ENCODE measurements at regions not wholly inside any gene's neighbourhood (a gene's known extent, or its start where the extent isn't known, plus 50 kb on each side); places are given as distances from the start of the nearest gene placed in this dataset.
A peak's percentile ranks its signal among the peaks of the same experiment; 100 is the strongest.

- no peak overlapping the region for H3K4me3 ChIP-seq
- no peak for ATAC-seq (replicated peaks in 6 of 8)
- no peak overlapping the region for H3K27ac ChIP-seq
- H3K4me1 ChIP-seq (replicated peaks in 1 of 2): peaks cover 14 to 17% of the 10 kb centered on the region in 2 donors
- in situ Hi-C loops (cut with MboI; ENCODE audit: low pct_unique_long_range_greater_than_20kb in 2 of 9, low sequenced_read_pairs in 9 of 9, unreplicated experiment in 9 of 9): loop anchor here in 7 of 9 experiments (10.0 to 25.0 kb wide), 4 partner anchors 143 to 543 kb away; partner anchors contain the start of gene CHRNB4 (in 1 of the 7)
- 40 to 100% (median 80%) methylated on average over 1 to 5 of the region's 5 CpGs; no CpG with 5 or more reads in 3 of the 10 experiments for WGBS, 10 experiments
Measured at GRCh38 chr15:79180318-79180717, 89.7 kb upstream of the RASGRF1 start.

- Histone ChIP-seq H3K4me3 (no peak overlapping the region), H3K4me1 (replicated peaks in 1 of 2) (peaks cover 14 to 17% of the 10 kb centered on the region in 2 donors), H3K27ac (peak overlapping the region; percentile 67 to 80)
- in situ Hi-C loops (cut with MboI; ENCODE audit: low pct_unique_long_range_greater_than_20kb in 2 of 9, low sequenced_read_pairs in 9 of 9, unreplicated experiment in 9 of 9): loop anchor here in 7 of 9 experiments (5.0 to 25.0 kb wide), 4 partner anchors 142 to 542 kb away; partner anchors contain the start of gene CHRNB4 (in 1 of the 7)
- ATAC-seq (replicated peaks in 6 of 8): no peak
- WGBS, 10 experiments: 34 to 93% (median 72%) methylated on average over 2 to 5 of the region's 5 CpGs; no CpG with 5 or more reads in 4 of the 10 experiments
Measured at GRCh38 chr15:79179597-79179996, 89.0 kb upstream of the RASGRF1 start.

- H3K27ac ChIP-seq: peak overlapping the region; percentile 67 to 80
- no peak overlapping the region for H3K4me3 ChIP-seq
- H3K4me1 ChIP-seq (replicated peaks in 1 of 2): peaks cover 14 to 17% of the 10 kb centered on the region in 2 donors
- WGBS, 10 experiments: 45 to 100% (median 61%) methylated on average over 1 to 11 of the region's 14 CpGs; no CpG with 5 or more reads in 1 of the 10 experiments
- in situ Hi-C loops (cut with MboI; ENCODE audit: low pct_unique_long_range_greater_than_20kb in 2 of 9, low sequenced_read_pairs in 9 of 9, unreplicated experiment in 9 of 9): loop anchor here in 7 of 9 experiments (5.0 to 25.0 kb wide), 4 partner anchors 142 to 542 kb away; partner anchors contain the start of gene CHRNB4 (in 1 of the 7)
- peak in 6 of 8 experiments; percentile 48 to 99 (median 99) for ATAC-seq (replicated peaks in 6 of 8)
Measured at GRCh38 chr15:79179108-79179561, 88.6 kb upstream of the RASGRF1 start.

GRCh38 chr15:79178594-79178993, 88.0 kb upstream of the RASGRF1 start:
- ATAC-seq (replicated peaks in 6 of 8): peak in 5 of 8 experiments; percentile 36 to 65 (median 52)
- H3K4me1 ChIP-seq (replicated peaks in 1 of 2): peaks cover 14 to 17% of the 10 kb centered on the region in 2 donors
- H3K4me3 ChIP-seq: no peak overlapping the region
- WGBS, 10 experiments: 10 to 85% (median 61%) methylated on average over 1 to 6 of the region's 9 CpGs; no CpG with 5 or more reads in 1 of the 10 experiments
- peak overlapping the region; percentile 67 to 80 for H3K27ac ChIP-seq
- in situ Hi-C loops (cut with MboI; ENCODE audit: low pct_unique_long_range_greater_than_20kb in 2 of 9, low sequenced_read_pairs in 9 of 9, unreplicated experiment in 9 of 9): loop anchor here in 7 of 9 experiments (5.0 to 25.0 kb wide), 4 partner anchors 141 to 541 kb away; partner anchors contain the start of gene CHRNB4 (in 1 of the 7)

GRCh38 chr15:79176151-79176550, 85.6 kb upstream of the RASGRF1 start:
- Histone ChIP-seq H3K4me3 (no peak overlapping the region), H3K27ac (no peak overlapping the region), H3K4me1 (replicated peaks in 1 of 2) (peaks cover 32 to 34% of the 10 kb centered on the region in 2 donors)
- 50 to 83% methylated on average over 1 of the region's 1 CpG; no CpG with 5 or more reads in 8 of the 10 experiments for WGBS, 10 experiments
- in situ Hi-C loops (cut with MboI; ENCODE audit: low pct_unique_long_range_greater_than_20kb in 2 of 9, low sequenced_read_pairs in 9 of 9, unreplicated experiment in 9 of 9): loop anchor here in 7 of 9 experiments (5.0 to 25.0 kb wide), 4 partner anchors 139 to 539 kb away; partner anchors contain the start of gene CHRNB4 (in 1 of the 7)
- ATAC-seq (replicated peaks in 6 of 8): no peak

- H3K4me3 ChIP-seq: no peak overlapping the region
- H3K27ac ChIP-seq: no peak overlapping the region
- peaks cover 35 to 41% of the 10 kb centered on the region in 2 donors for H3K4me1 ChIP-seq (replicated peaks in 1 of 2)
- WGBS, 10 experiments: 38 to 87% (median 65%) methylated on average over 1 to 7 of the region's 10 CpGs; no CpG with 5 or more reads in 2 of the 10 experiments
- in situ Hi-C loops (cut with MboI; ENCODE audit: low pct_unique_long_range_greater_than_20kb in 2 of 9, low sequenced_read_pairs in 9 of 9, unreplicated experiment in 9 of 9): no loop called here
- no peak for ATAC-seq (replicated peaks in 6 of 8)
Measured at GRCh38 chr15:79172801-79173460, 82.4 kb upstream of the RASGRF1 start.

GRCh38 chr15:79172032-79172481, 81.5 kb upstream of the RASGRF1 start:
- peak in 2 of 8 experiments; percentile 7 to 49 for ATAC-seq (replicated peaks in 6 of 8)
- no peak overlapping the region for H3K4me3 ChIP-seq
- peaks cover 35 to 41% of the 10 kb centered on the region in 2 donors for H3K4me1 ChIP-seq (replicated peaks in 1 of 2)
- WGBS, 10 experiments: 0 to 81% (median 55%) methylated on average over 1 to 6 of the region's 7 CpGs; no CpG with 5 or more reads in 2 of the 10 experiments
- in situ Hi-C loops (cut with MboI; ENCODE audit: low pct_unique_long_range_greater_than_20kb in 2 of 9, low sequenced_read_pairs in 9 of 9, unreplicated experiment in 9 of 9): no loop called here
- H3K27ac ChIP-seq: no peak overlapping the region

- H3K27ac ChIP-seq: peak overlapping the region in 1 of 2 donors; percentile 24
- peaks cover 35 to 41% of the 10 kb centered on the region in 2 donors for H3K4me1 ChIP-seq (replicated peaks in 1 of 2)
- in situ Hi-C loops (cut with MboI; ENCODE audit: low pct_unique_long_range_greater_than_20kb in 2 of 9, low sequenced_read_pairs in 9 of 9, unreplicated experiment in 9 of 9): no loop called here
- H3K4me3 ChIP-seq: no peak overlapping the region
- 14 to 83% (median 65%) methylated on average over 1 to 8 of the region's 11 CpGs; no CpG with 5 or more reads in 3 of the 10 experiments for WGBS, 10 experiments
- peak in 5 of 8 experiments; percentile 6 to 42 (median 18) for ATAC-seq (replicated peaks in 6 of 8)
Measured at GRCh38 chr15:79171320-79172031, 80.9 kb upstream of the RASGRF1 start.

- in situ Hi-C loops (cut with MboI; ENCODE audit: low pct_unique_long_range_greater_than_20kb in 2 of 9, low sequenced_read_pairs in 9 of 9, unreplicated experiment in 9 of 9): no loop called here
- ATAC-seq (replicated peaks in 6 of 8): peak in 3 of 8 experiments; percentile 42 to 71 (median 62)
- 0 to 87% (median 20%) methylated on average over 1 to 6 of the region's 6 CpGs; no CpG with 5 or more reads in 4 of the 10 experiments for WGBS, 10 experiments
- Histone ChIP-seq H3K27ac (no peak overlapping the region), H3K4me1 (replicated peaks in 1 of 2) (peaks cover 35 to 41% of the 10 kb centered on the region in 2 donors), H3K4me3 (no peak overlapping the region)
Measured at GRCh38 chr15:79170256-79170664, 79.7 kb upstream of the RASGRF1 start.

GRCh38 chr15:79169526-79170133, 79.0 kb upstream of the RASGRF1 start:
- in situ Hi-C loops (cut with MboI; ENCODE audit: low pct_unique_long_range_greater_than_20kb in 2 of 9, low sequenced_read_pairs in 9 of 9, unreplicated experiment in 9 of 9): no loop called here
- WGBS, 10 experiments: 0 to 100% (median 60%) methylated on average over 1 to 4 of the region's 4 CpGs; no CpG with 5 or more reads in 3 of the 10 experiments
- ATAC-seq (replicated peaks in 6 of 8): peak in 7 of 8 experiments; percentile 1 to 5 (median 2)

GRCh38 chr15:79168922-79169456, 78.4 kb upstream of the RASGRF1 start:
- peak; percentile 76 to 95 (median 92) for ATAC-seq (replicated peaks in 6 of 8)
- no peak overlapping the region for H3K4me3 ChIP-seq
- in situ Hi-C loops (cut with MboI; ENCODE audit: low pct_unique_long_range_greater_than_20kb in 2 of 9, low sequenced_read_pairs in 9 of 9, unreplicated experiment in 9 of 9): no loop called here
- peaks cover 35 to 41% of the 10 kb centered on the region in 2 donors for H3K4me1 ChIP-seq (replicated peaks in 1 of 2)
- WGBS, 10 experiments: 0 to 67% (median 13%) methylated on average over 1 to 3 of the region's 6 CpGs; no CpG with 5 or more reads in 6 of the 10 experiments
- H3K27ac ChIP-seq: peak overlapping the region in 1 of 2 donors; percentile 7

More at GRCh38 chr15:79169526-79170133, 79.0 kb upstream of the RASGRF1 start:
- peak overlapping the region in 1 of 2 donors; percentile 7 for H3K27ac ChIP-seq
- peaks cover 35 to 41% of the 10 kb centered on the region in 2 donors for H3K4me1 ChIP-seq (replicated peaks in 1 of 2)
- H3K4me3 ChIP-seq: no peak overlapping the region

GRCh38 chr15:79167776-79168175, 77.2 kb upstream of the RASGRF1 start:
- H3K4me1 ChIP-seq (replicated peaks in 1 of 2): peaks cover 33 to 39% of the 10 kb centered on the region in 2 donors
- ATAC-seq (replicated peaks in 6 of 8): no peak
- in situ Hi-C loops (cut with MboI; ENCODE audit: low pct_unique_long_range_greater_than_20kb in 2 of 9, low sequenced_read_pairs in 9 of 9, unreplicated experiment in 9 of 9): no loop called here
- WGBS, 10 experiments: 40 to 100% (median 89%) methylated on average over 1 to 2 of the region's 2 CpGs; no CpG with 5 or more reads in 3 of the 10 experiments
- H3K4me3 ChIP-seq: no peak overlapping the region
- H3K27ac ChIP-seq: no peak overlapping the region
